ENCODE measurements at regions not wholly inside any gene's neighbourhood (a gene's known extent, or its start where the extent isn't known, plus 50 kb on each side); places are given as distances from the start of the nearest gene placed in this dataset.
"Not testable (repeated sequence)": the region's sequence is repeated elsewhere in the genome, so short reads cannot be mapped to it uniquely, and the experiment has no call there.

DNA sequence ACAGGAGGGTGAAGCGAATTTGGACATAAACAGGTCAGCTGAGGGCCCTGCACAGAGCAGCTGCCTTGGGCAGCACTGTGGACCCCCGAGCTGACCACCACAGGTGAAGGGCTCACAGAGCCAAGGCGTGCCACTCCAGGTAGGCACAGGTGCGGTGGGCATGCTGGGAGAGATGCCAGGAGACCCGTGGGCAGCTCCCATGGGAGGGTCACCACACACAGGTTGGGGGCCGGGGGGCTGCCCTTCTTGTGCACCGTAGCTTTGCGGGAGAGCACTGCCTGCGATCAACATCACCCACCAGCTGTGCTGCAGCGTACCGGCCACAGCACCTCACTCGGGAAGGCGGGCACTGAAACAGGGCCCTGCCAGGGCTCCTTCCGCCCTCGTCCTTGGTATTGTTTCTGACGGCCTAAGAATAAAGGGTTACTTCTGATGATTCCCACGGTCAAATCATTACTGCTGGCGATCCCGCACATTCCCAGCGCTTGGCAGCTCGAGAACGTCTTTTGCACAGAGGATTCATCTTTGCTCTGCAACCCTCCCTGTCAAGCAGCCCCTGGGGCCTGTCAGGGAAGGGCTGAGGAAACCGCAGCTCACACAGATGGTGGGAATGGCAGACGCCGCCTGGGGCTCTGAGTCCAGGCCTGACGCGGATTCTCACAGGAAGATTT, 181.7 kb downstream of the BANP start:
- ChIA-PET POLR2A (no interaction called here), CTCF (interaction anchor here (0.5 kb wide), 1 partner anchor 433 kb away, joined by 4 read pairs; no protein-coding TSS in a partner anchor)
- H3K4me3 ChIP-seq (ENCODE audit: low read depth, low read length), result no peak overlapping the region
- H3K4me1 ChIP-seq (ENCODE audit: control insufficient read depth, insufficient read depth, low read length), result no peaks in the 10 kb centered on the region
- no peak overlapping the region for H3K27ac ChIP-seq (ENCODE audit: extremely low read depth, low read depth, low read length)
- no peaks in the 10 kb centered on the region for H3K9me3 ChIP-seq (ENCODE audit: control insufficient read depth, insufficient read depth, low read depth, low read length)
- TF ChIP-seq ZNF423 (tag by site-specific recombination; IDR thresholded peaks at IDR 0.05), result no peak
- no peak for TF ChIP-seq ZFHX2 (tag by site-specific recombination; conservative IDR thresholded peaks at IDR 0.05)
- no peak for TF ChIP-seq ZNF629 (tag by site-specific recombination; IDR thresholded peaks at IDR 0.05)
- no peak for TF ChIP-seq ZNF239 (tag by site-specific recombination; IDR thresholded peaks at IDR 0.05)
- no peak for TF ChIP-seq ZNF433 (tag by site-specific recombination; IDR thresholded peaks at IDR 0.05; ENCODE audit: low read depth)
- TF ChIP-seq FEZF1 (tag by site-specific recombination; IDR thresholded peaks at IDR 0.05), result no peak
- no peaks in the 10 kb centered on the region for H3K36me3 ChIP-seq (ENCODE audit: control insufficient read depth in 2 of 2, insufficient read depth in 1 of 2, low read length in 2 of 2)

GRCh38 chr16:88133507-88133843, 182.2 kb downstream of the BANP start:
- H3K9me3 ChIP-seq (ENCODE audit: control insufficient read depth, insufficient read depth, low read depth, low read length), result no peaks in the 10 kb centered on the region
- CTCF ChIA-PET, result no interaction called here
- H3K36me3 ChIP-seq (ENCODE audit: control insufficient read depth in 2 of 2, insufficient read depth in 1 of 2, low read length in 2 of 2), result no peaks in the 10 kb centered on the region
- no peak overlapping the region for H3K4me3 ChIP-seq (ENCODE audit: low read depth, low read length)
- H3K4me1 ChIP-seq (ENCODE audit: control insufficient read depth, insufficient read depth, low read length), result no peaks in the 10 kb centered on the region
- H3K27ac ChIP-seq (ENCODE audit: extremely low read depth, low read depth, low read length), result no peak overlapping the region
- POLR2A ChIA-PET, result no interaction called here
- TF ChIP-seq ZXDB (tag by site-specific recombination; IDR thresholded peaks at IDR 0.05), result no peak
- TF ChIP-seq, protein P1, sequence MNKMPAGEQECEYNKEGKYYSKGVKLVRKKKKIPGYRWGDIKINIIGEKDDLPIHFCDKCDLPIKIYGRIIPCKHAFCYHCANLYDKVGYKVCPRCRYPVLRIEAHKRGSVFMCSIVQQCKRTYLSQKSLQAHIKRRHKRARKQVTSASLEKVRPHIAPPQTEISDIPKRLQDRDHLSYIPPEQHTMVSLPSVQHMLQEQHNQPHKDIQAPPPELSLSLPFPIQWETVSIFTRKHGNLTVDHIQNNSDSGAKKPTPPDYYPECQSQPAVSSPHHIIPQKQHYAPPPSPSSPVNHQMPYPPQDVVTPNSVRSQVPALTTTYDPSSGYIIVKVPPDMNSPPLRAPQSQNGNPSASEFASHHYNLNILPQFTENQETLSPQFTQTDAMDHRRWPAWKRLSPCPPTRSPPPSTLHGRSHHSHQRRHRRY (tag by site-specific recombination; IDR thresholded peaks at IDR 0.05), result no peak
- TF ChIP-seq ZNF266 (tag by site-specific recombination; IDR thresholded peaks at IDR 0.05; ENCODE audit: low read depth), result no peak
- no peak for TF ChIP-seq ZBTB17 (tag by site-specific recombination; IDR thresholded peaks at IDR 0.05)
- no peak for TF ChIP-seq ZNF169 (tag by site-specific recombination; IDR thresholded peaks at IDR 0.05)
- TF ChIP-seq, protein P2, sequence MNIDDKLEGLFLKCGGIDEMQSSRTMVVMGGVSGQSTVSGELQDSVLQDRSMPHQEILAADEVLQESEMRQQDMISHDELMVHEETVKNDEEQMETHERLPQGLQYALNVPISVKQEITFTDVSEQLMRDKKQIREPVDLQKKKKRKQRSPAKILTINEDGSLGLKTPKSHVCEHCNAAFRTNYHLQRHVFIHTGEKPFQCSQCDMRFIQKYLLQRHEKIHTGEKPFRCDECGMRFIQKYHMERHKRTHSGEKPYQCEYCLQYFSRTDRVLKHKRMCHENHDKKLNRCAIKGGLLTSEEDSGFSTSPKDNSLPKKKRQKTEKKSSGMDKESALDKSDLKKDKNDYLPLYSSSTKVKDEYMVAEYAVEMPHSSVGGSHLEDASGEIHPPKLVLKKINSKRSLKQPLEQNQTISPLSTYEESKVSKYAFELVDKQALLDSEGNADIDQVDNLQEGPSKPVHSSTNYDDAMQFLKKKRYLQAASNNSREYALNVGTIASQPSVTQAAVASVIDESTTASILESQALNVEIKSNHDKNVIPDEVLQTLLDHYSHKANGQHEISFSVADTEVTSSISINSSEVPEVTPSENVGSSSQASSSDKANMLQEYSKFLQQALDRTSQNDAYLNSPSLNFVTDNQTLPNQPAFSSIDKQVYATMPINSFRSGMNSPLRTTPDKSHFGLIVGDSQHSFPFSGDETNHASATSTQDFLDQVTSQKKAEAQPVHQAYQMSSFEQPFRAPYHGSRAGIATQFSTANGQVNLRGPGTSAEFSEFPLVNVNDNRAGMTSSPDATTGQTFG (tag by site-specific recombination; IDR thresholded peaks at IDR 0.05; ENCODE audit: borderline replicate concordance), result no peak
- no peak for TF ChIP-seq ZNF19 (tag by site-specific recombination; IDR thresholded peaks at IDR 0.05; ENCODE audit: low read depth)
- no peak for TF ChIP-seq REPIN1 (tag by site-specific recombination; IDR thresholded peaks at IDR 0.05; ENCODE audit: low read depth)
- TF ChIP-seq ZNF2 (tag by site-specific recombination; IDR thresholded peaks at IDR 0.05), result no peak

GRCh38 chr16:88134172-88134898, 183.1 kb downstream of the BANP start:
- POLR2A ChIA-PET, result not testable (repeated sequence)

DNA sequence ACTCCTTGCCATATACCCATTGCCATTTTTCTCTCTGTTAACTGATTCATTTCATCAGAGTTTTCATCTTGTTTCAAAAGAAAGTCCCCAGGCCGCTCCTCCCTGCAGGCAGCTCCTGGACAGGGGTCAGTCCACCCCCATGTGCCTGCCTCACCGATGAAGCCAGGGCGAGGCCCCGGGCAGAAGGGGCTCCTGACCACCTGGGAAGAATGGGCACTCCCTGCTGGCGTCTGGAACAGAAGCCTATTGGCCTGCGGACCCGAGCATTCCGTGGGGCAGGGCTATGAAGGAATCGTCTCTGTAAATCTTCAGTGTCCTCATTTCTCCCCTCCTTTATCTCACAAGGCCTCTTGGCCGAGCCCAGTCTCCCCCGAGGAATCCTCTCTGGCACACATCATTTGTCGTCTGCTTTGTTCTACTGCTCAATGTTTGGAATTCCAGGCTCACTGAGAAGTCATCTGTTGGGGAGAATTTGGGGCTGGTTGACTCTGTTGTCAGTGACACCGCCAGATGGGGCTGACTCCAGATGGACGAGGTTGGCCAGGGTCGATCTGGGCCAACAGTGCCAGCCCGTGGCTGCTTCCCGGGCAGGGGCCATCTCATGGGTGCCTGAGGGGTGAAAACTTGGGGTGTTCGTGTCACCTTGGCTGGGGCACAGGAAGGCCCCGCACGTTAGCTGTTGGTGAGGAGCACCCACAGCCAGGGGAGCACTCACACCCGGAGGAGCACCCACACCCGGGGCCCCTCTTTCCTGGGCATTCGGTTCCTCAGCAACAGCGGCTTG, 183.9 kb downstream of the BANP start:
- H3K9me3 ChIP-seq (ENCODE audit: control insufficient read depth, insufficient read depth, low read depth, low read length); H3K27ac ChIP-seq (ENCODE audit: extremely low read depth, low read depth, low read length); H3K4me1 ChIP-seq (ENCODE audit: control insufficient read depth, insufficient read depth, low read length); CTCF ChIA-PET; POLR2A ChIA-PET; H3K36me3 ChIP-seq (ENCODE audit: control insufficient read depth in 2 of 2, insufficient read depth in 1 of 2, low read length in 2 of 2); H3K4me3 ChIP-seq (ENCODE audit: low read depth, low read length): not testable (repeated sequence)

More at GRCh38 chr16:88134172-88134898, 183.1 kb downstream of the BANP start:
- CTCF ChIA-PET; H3K4me3 ChIP-seq (ENCODE audit: low read depth, low read length); H3K9me3 ChIP-seq (ENCODE audit: control insufficient read depth, insufficient read depth, low read depth, low read length); H3K27ac ChIP-seq (ENCODE audit: extremely low read depth, low read depth, low read length); H3K36me3 ChIP-seq (ENCODE audit: control insufficient read depth in 2 of 2, insufficient read depth in 1 of 2, low read length in 2 of 2); H3K4me1 ChIP-seq (ENCODE audit: control insufficient read depth, insufficient read depth, low read length): not testable (repeated sequence)
- peak; percentile 17; the same call in 1 of the 2 replicates for TF ChIP-seq EGR2 (tag by site-specific recombination; IDR thresholded peaks at IDR 0.05; ENCODE audit: low read depth)

GRCh38 chr16:88136211-88136713, 185.0 kb downstream of the BANP start:
- H3K9me3 ChIP-seq (ENCODE audit: control insufficient read depth, insufficient read depth, low read depth, low read length); H3K4me3 ChIP-seq (ENCODE audit: low read depth, low read length); H3K36me3 ChIP-seq (ENCODE audit: control insufficient read depth in 2 of 2, insufficient read depth in 1 of 2, low read length in 2 of 2); H3K4me1 ChIP-seq (ENCODE audit: control insufficient read depth, insufficient read depth, low read length); POLR2A ChIA-PET; CTCF ChIA-PET; H3K27ac ChIP-seq (ENCODE audit: extremely low read depth, low read depth, low read length): not testable (repeated sequence)

GRCh38 chr16:88136939-88137338, 185.7 kb downstream of the BANP start:
- H3K27ac ChIP-seq (ENCODE audit: extremely low read depth, low read depth, low read length); CTCF ChIA-PET; H3K4me1 ChIP-seq (ENCODE audit: control insufficient read depth, insufficient read depth, low read length); H3K36me3 ChIP-seq (ENCODE audit: control insufficient read depth in 2 of 2, insufficient read depth in 1 of 2, low read length in 2 of 2); POLR2A ChIA-PET; H3K9me3 ChIP-seq (ENCODE audit: control insufficient read depth, insufficient read depth, low read depth, low read length); H3K4me3 ChIP-seq (ENCODE audit: low read depth, low read length): not testable (repeated sequence)
